GM23338 (cell line): ENCODE measurements at regions not wholly inside any gene's neighbourhood (a gene's known extent, or its start where the extent isn't known, plus 50 kb on each side); places are given as distances from the start of the nearest gene placed in this dataset.

Experiments used
- ATAC-seq: fragments of 200-7000 bp; cut with Tn5 transposase; 3 replicates; pipeline ENCODE4 v1.9.1; 2020
- DNase-seq: peaks from one replicate; pipeline ENCODE4 v3.0.0-alpha.2; 2015; ENCODE audit warnings: low spot score
- H2AFZ ChIP-seq: fragments of 200-600 bp; sonication (generic); 2 replicates; pipeline ENCODE4 v1.8.0; 2016; ENCODE audit warnings: antibody characterized with exemption, mild to moderate bottlenecking, moderate library complexity
- H3F3A ChIP-seq: fragments of 200-600 bp; sonication (generic); replicated peaks from 2 replicates; pipeline ENCODE4 v1.8.0; 2017; ENCODE audit warnings: antibody characterized with exemption, mixed run types, low read depth
- H3K27ac ChIP-seq: fragments of 200-600 bp; sonication (generic); 2 replicates; pipeline ENCODE4 v1.6.1; 2016; ENCODE audit warnings: low read depth
- H3K27me3 ChIP-seq: fragments of 200-600 bp; sonication (generic); 2 replicates; pipeline ENCODE4 v1.8.0; 2016; ENCODE audit warnings: mild to moderate bottlenecking, mixed run types, moderate library complexity; ENCODE audit not compliant: insufficient read depth
- H3K36me3 ChIP-seq: fragments of 200-600 bp; sonication (generic); 2 replicates; pipeline ENCODE4 v1.8.0; 2016; ENCODE audit warnings: mild to moderate bottlenecking; ENCODE audit not compliant: insufficient read depth
- H3K4me1 ChIP-seq: fragments of 200-600 bp; sonication (generic); 2 replicates; pipeline ENCODE4 v1.8.0; 2016; ENCODE audit warnings: mild to moderate bottlenecking, moderate library complexity; ENCODE audit not compliant: insufficient read depth
- H3K4me2 ChIP-seq: fragments of 200-600 bp; sonication (generic); 2 replicates; pipeline ENCODE4 v1.7.1; 2017; ENCODE audit warnings: mixed run types
- H3K4me3 ChIP-seq: fragments of 200-600 bp; sonication (generic); 2 replicates; pipeline ENCODE4 v1.6.1; 2016; ENCODE audit warnings: mixed run types
- H3K79me2 ChIP-seq: fragments of 200-600 bp; sonication (generic); replicated peaks from 2 replicates; pipeline ENCODE4 v1.8.0; 2017; ENCODE audit warnings: mild to moderate bottlenecking; ENCODE audit not compliant: insufficient read depth
- H3K9me2 ChIP-seq: fragments of 200-600 bp; sonication (generic); 2 replicates; pipeline ENCODE4 v1.8.0; 2017; ENCODE audit not compliant: insufficient read depth
- H4K20me1 ChIP-seq: fragments of 200-600 bp; sonication (generic); replicated peaks from 2 replicates; pipeline ENCODE4 v1.8.0; 2017; ENCODE audit warnings: mild to moderate bottlenecking; ENCODE audit not compliant: insufficient read depth
- H3K27ac Mint-ChIP-seq: 2 replicates; pipeline ENCODE4 v1.8.0; 2020; ENCODE audit warnings: inconsistent platforms, mild to moderate bottlenecking, moderate library complexity, mixed read lengths
- H3K27me3 Mint-ChIP-seq: 3 replicates; pipeline ENCODE4 v1.8.0; 2022; ENCODE audit warnings: low read depth, mild to moderate bottlenecking, moderate library complexity, mixed read lengths, inconsistent platforms; ENCODE audit not compliant: insufficient read depth, poor library complexity
- H3K36me3 Mint-ChIP-seq: 3 replicates; pipeline ENCODE4 v1.8.0; 2021; ENCODE audit warnings: low read depth, mild to moderate bottlenecking, inconsistent platforms, moderate library complexity, mixed read lengths
- H3K4me1 Mint-ChIP-seq: 3 replicates; pipeline ENCODE4 v1.8.0; 2020; ENCODE audit warnings: mild to moderate bottlenecking, inconsistent platforms, mixed read lengths
- H3K4me3 Mint-ChIP-seq: 3 replicates; pipeline ENCODE4 v1.8.0; 2021; ENCODE audit warnings: moderate library complexity, mild to moderate bottlenecking, inconsistent platforms, mixed read lengths
- H3K9me3 Mint-ChIP-seq: 3 replicates; pipeline ENCODE4 v1.8.0; 2020; ENCODE audit warnings: moderate library complexity, mild to moderate bottlenecking, inconsistent platforms, mixed read lengths
- ETS1 ChIP-seq: IDR thresholded peaks from 2 replicates; pipeline ENCODE4 v1.6.1; 2016; ENCODE audit warnings: antibody characterized with exemption
- EZH2phosphoT487 ChIP-seq: fragments of 200-600 bp; sonication (generic); IDR thresholded peaks from one replicate; pipeline ENCODE4 v1.8.1; 2018; ENCODE audit warnings: antibody characterized with exemption; ENCODE audit not compliant: unreplicated experiment
- JUNB ChIP-seq: IDR thresholded peaks from one replicate; pipeline ENCODE4 v1.6.1; 2016; ENCODE audit warnings: antibody characterized with exemption; ENCODE audit not compliant: unreplicated experiment
- POLR2AphosphoS5 ChIP-seq: IDR thresholded peaks from 2 replicates; pipeline ENCODE4 v1.6.1; 2016; ENCODE audit warnings: antibody characterized with exemption, low read depth
- STAT1 ChIP-seq: IDR thresholded peaks from one replicate; pipeline ENCODE4 v1.6.1; 2016; ENCODE audit warnings: antibody characterized with exemption; ENCODE audit not compliant: unreplicated experiment
- ZNF114 ChIP-seq: fragments of 250-450 bp; sonication (Bioruptor Pico); IDR thresholded peaks from 2 replicates; pipeline ENCODE4 v1.5.0; 2020; ENCODE audit warnings: mild to moderate bottlenecking, moderate library complexity
- ZNF331 ChIP-seq: fragments of 250-450 bp; sonication (Bioruptor Pico); IDR thresholded peaks from 2 replicates; pipeline ENCODE4 v1.5.0; 2020; ENCODE audit warnings: low read depth, mild to moderate bottlenecking, moderate library complexity
- ZNF462 ChIP-seq: fragments of 250-450 bp; sonication (Bioruptor Pico); IDR thresholded peaks from 2 replicates; pipeline ENCODE4 v1.5.0; 2020; ENCODE audit warnings: mild to moderate bottlenecking, moderate library complexity

DNA sequence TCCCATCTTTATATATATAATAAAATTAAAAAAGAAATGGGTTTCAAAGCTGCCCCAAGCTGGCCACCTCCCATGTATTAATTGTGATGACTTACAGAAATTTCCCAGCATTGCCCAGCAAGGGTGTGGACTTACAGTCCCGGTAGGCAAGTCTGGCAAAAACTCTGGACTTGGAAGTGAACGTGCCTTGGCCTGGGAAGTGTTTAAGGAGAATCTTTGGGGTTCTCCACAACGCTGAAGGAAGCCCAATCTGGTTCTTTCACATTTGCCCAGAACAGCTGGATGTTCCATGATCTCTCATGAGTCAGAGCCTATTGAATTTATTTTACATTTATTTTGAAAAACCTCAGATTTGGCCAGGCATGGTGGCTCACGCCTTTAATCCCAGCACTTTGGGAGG lies 98.4 kb upstream of the SLC45A1 start (continued):
- TF ChIP-seq ZNF462 (CRISPR knock-in tag) (no peak), EZH2phosphoT487 (no peak)

GRCh38 chr1:8218351-8219092 lies 99.4 kb upstream of the SLC45A1 start:
- Mint-ChIP-seq H3K27me3 (peaks cover 9% of the 10 kb centered on the region), H3K9me3 (no peaks in the 10 kb centered on the region), H3K4me3 (no peak overlapping the region), H3K27ac (no peak overlapping the region), H3K4me1 (peaks cover 34% of the 10 kb centered on the region), H3K36me3 (no peaks in the 10 kb centered on the region)
- H3K27ac ChIP-seq = no peak overlapping the region
- H3K4me2 ChIP-seq = no peak overlapping the region
- H3K27me3 ChIP-seq = peaks cover 14% of the 10 kb centered on the region; the same call in 1 of the 2 replicates
- H2AFZ ChIP-seq = peak overlapping the region; percentile 56; the same call in 1 of the 2 replicates
- H3K79me2 ChIP-seq = no peaks in the 10 kb centered on the region
- ATAC-seq = no peak
- no peak overlapping the region for H3K4me3 ChIP-seq
- no peaks in the 10 kb centered on the region for H3K9me2 ChIP-seq
- no peaks in the 10 kb centered on the region for H4K20me1 ChIP-seq
- H3F3A ChIP-seq = peaks cover 14% of the 10 kb centered on the region
- no peak for DNase-seq
- no peaks in the 10 kb centered on the region for H3K36me3 ChIP-seq
- peaks cover 27% of the 10 kb centered on the region for H3K4me1 ChIP-seq
- TF ChIP-seq ZNF331 = no peak
- no peak for TF ChIP-seq ETS1
- TF ChIP-seq POLR2AphosphoS5 = no peak
- no peak for TF ChIP-seq ZNF114 (CRISPR knock-in tag)
- no peak for TF ChIP-seq EZH2phosphoT487
- no peak for TF ChIP-seq ZNF462 (CRISPR knock-in tag)
- no peak for TF ChIP-seq STAT1
- TF ChIP-seq JUNB = no peak
